Hepatocyte (in vitro differentiated cells): ENCODE measurements at regions not wholly inside any gene's neighbourhood (a gene's known extent, or its start where the extent isn't known, plus 50 kb on each side); places are given as distances from the start of the nearest gene placed in this dataset.

ENCODE experiments used
- DNase-seq: peaks from one replicate; pipeline ENCODE4 v3.0.0-alpha.2; 2016; ENCODE audit warnings: low spot score
- H2AFZ ChIP-seq: fragments of 200-600 bp; sonication (generic); 2 replicates; pipeline ENCODE4 v1.6.0; 2016; ENCODE audit warnings: antibody characterized with exemption, mild to moderate bottlenecking
- H3K27ac ChIP-seq: fragments of 200-600 bp; sonication (generic); 2 replicates; pipeline ENCODE4 v1.5.1; 2016; ENCODE audit warnings: mild to moderate bottlenecking
- H3K27me3 ChIP-seq: fragments of 200-600 bp; sonication (generic); 2 replicates; pipeline ENCODE4 v1.6.1; 2016
- H3K36me3 ChIP-seq: fragments of 200-600 bp; sonication (generic); replicated peaks from 2 replicates; pipeline ENCODE4 v1.5.1; 2016; ENCODE audit warnings: low read depth; ENCODE audit not compliant: insufficient read depth
- H3K4me1 ChIP-seq: fragments of 200-600 bp; sonication (generic); 2 replicates; pipeline ENCODE4 v1.5.1; 2016; ENCODE audit warnings: mild to moderate bottlenecking, moderate library complexity; ENCODE audit not compliant: insufficient read depth
- H3K4me2 ChIP-seq: fragments of 200-600 bp; sonication (generic); 2 replicates; pipeline ENCODE4 v1.6.0; 2016
- H3K4me3 ChIP-seq: fragments of 200-600 bp; sonication (generic); 2 replicates; pipeline ENCODE4 v1.5.1; 2016; ENCODE audit warnings: mild to moderate bottlenecking
- H3K79me2 ChIP-seq: fragments of 200-600 bp; sonication (generic); 2 replicates; pipeline ENCODE4 v1.6.0; 2017; ENCODE audit warnings: mild to moderate bottlenecking
- H3K9me2 ChIP-seq: fragments of 200-600 bp; sonication (generic); replicated peaks from 2 replicates; pipeline ENCODE4 v1.6.0; 2017; ENCODE audit warnings: mild to moderate bottlenecking; ENCODE audit not compliant: insufficient read depth
- H3K9me3 ChIP-seq: fragments of 200-600 bp; sonication (generic); 2 replicates; pipeline ENCODE4 v1.5.1; 2016; ENCODE audit warnings: low read depth, mild to moderate bottlenecking
- H4K20me1 ChIP-seq: fragments of 200-600 bp; sonication (generic); 2 replicates; pipeline ENCODE4 v1.6.0; 2016; ENCODE audit warnings: mild to moderate bottlenecking; ENCODE audit not compliant: insufficient read depth, poor library complexity, severe bottlenecking
- CTCF ChIP-seq: fragments of 200-600 bp; sonication (generic); IDR thresholded peaks from 2 replicates; pipeline ENCODE4 v1.5.1; 2016; ENCODE audit warnings: antibody characterized with exemption, mild to moderate bottlenecking; ENCODE audit not compliant: poor library complexity
- EZH2 ChIP-seq: fragments of 200-600 bp; sonication (generic); IDR thresholded peaks from 2 replicates; pipeline ENCODE4 v1.6.1; 2016; ENCODE audit warnings: antibody characterized with exemption, mild to moderate bottlenecking, borderline replicate concordance
- EZH2phosphoT487 ChIP-seq: fragments of 200-600 bp; sonication (generic); IDR thresholded peaks from one replicate; pipeline ENCODE4 v1.6.1; 2018; ENCODE audit warnings: antibody characterized with exemption, mild to moderate bottlenecking, low read depth, moderate library complexity; ENCODE audit not compliant: unreplicated experiment, severe bottlenecking
- WGBS: methylation state at CpG from one replicate; pipeline ENCODE4 v1.1.6; 2016; ENCODE audit warnings: low lambda C conversion rate; ENCODE audit errors: missing lambda C conversion rate; 5-methylcytosine and 5-hydroxymethylcytosine counted together

DNA sequence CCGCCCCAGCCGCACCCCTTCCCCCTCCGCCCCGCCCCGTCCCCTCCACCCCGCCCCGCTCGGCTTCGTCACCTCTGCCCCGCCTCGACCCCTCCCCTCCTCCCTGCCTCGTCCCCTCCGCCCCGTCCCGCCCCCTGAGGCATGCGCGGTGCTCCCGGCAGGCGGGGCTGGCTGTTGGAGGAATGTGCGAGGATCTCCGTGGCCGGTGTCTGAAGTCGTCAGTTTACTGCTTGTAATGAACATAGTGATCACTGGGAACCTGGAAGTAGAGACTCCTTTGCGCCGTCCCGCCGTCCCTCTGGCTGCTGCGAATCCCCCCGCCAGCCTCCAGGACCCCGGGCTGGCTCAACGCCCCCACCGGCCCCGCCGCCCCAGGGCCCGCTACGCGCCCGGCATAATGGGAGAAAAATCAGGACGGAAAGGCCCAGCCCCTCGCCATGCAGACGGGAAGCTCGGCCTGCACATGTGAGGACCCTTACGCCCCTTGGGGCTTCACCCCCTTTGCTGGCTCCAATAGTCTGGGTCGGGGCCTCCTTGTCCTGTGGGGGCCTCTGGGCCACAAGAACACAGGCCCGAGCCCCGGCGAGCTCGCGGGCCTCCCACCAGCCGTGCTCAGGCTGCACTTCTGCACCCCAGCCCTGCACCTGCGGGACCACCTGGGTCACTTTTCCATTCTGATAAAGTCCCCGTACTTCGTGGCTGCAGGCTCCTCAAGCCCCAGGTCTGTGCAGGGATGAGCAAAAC is 743.1 kb downstream of the KCNJ18 start:
- no peaks in the 10 kb centered on the region for H3K36me3 ChIP-seq
- H3K79me2 ChIP-seq = no peaks in the 10 kb centered on the region
- no peaks in the 10 kb centered on the region for H3K27me3 ChIP-seq
- no peak for TF ChIP-seq CTCF
- TF ChIP-seq EZH2 = no peak
- TF ChIP-seq EZH2phosphoT487 = no peak
- no peaks in the 10 kb centered on the region for H3K9me2 ChIP-seq
- no peak overlapping the region for H2AFZ ChIP-seq
- H3K4me1 ChIP-seq = no peaks in the 10 kb centered on the region
- no peaks in the 10 kb centered on the region for H4K20me1 ChIP-seq
- 93% methylated on average over 33 of the region's 53 CpGs for WGBS
- H3K4me3 ChIP-seq = no peak overlapping the region
- H3K9me3 ChIP-seq = no peaks in the 10 kb centered on the region
- H3K27ac ChIP-seq = no peak overlapping the region
- no peak for DNase-seq
- H3K4me2 ChIP-seq = no peak overlapping the region

DNA sequence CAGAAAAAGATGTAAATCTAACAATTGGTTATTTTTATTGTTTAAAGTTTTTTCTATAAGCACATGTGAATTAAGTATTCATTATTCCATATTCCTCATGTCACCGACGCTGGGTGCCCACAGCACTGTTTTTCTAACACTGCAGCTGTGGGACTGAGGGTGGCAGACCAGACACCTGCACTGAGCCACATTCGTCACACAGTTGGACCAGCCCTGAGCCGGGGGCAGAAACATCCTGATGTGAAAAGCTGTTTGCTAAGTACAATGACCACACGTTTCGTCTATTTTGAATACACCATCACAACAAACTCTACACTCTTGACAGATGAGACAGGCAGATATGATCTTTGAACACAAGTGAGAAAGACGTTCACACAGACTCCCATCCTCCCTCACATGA is 749.5 kb downstream of the KCNJ18 start:
- TF ChIP-seq EZH2 = no peak
- no peak for TF ChIP-seq EZH2phosphoT487
- TF ChIP-seq CTCF = no peak
- H3K9me2 ChIP-seq = no peaks in the 10 kb centered on the region
- no peaks in the 10 kb centered on the region for H3K36me3 ChIP-seq
- H3K4me3 ChIP-seq = no peak overlapping the region
- H3K4me2 ChIP-seq = no peak overlapping the region
- no peaks in the 10 kb centered on the region for H4K20me1 ChIP-seq
- 68% methylated on average over 7 of the region's 7 CpGs for WGBS
- H3K27me3 ChIP-seq = no peaks in the 10 kb centered on the region
- H3K79me2 ChIP-seq = no peaks in the 10 kb centered on the region
- no peak overlapping the region for H3K27ac ChIP-seq
- H3K4me1 ChIP-seq = no peaks in the 10 kb centered on the region
- no peak overlapping the region for H2AFZ ChIP-seq
- DNase-seq = no peak
- no peaks in the 10 kb centered on the region for H3K9me3 ChIP-seq

- Histone ChIP-seq H3K4me1 (no peaks in the 10 kb centered on the region), H4K20me1 (no peaks in the 10 kb centered on the region), H3K9me3 (no peaks in the 10 kb centered on the region), H2AFZ (no peak overlapping the region), H3K36me3 (no peaks in the 10 kb centered on the region), H3K27ac (no peak overlapping the region), H3K9me2 (no peaks in the 10 kb centered on the region), H3K4me3 (no peak overlapping the region), H3K27me3 (no peaks in the 10 kb centered on the region), H3K4me2 (no peak overlapping the region), H3K79me2 (no peaks in the 10 kb centered on the region)
- WGBS = 69% methylated on average over 6 of the region's 6 CpGs
- TF ChIP-seq EZH2phosphoT487 (no peak), EZH2 (no peak), CTCF (no peak)
- no peak for DNase-seq
Measured at GRCh38 chr17:22443061-22443460, 750.7 kb downstream of the KCNJ18 start.
